ENCODE measurements at regions not wholly inside any gene's neighbourhood (a gene's known extent, or its start where the extent isn't known, plus 50 kb on each side); places are given as distances from the start of the nearest gene placed in this dataset.
"Not testable (repeated sequence)": the region's sequence is repeated elsewhere in the genome, so short reads cannot be mapped to it uniquely, and the experiment has no call there.

DNA sequence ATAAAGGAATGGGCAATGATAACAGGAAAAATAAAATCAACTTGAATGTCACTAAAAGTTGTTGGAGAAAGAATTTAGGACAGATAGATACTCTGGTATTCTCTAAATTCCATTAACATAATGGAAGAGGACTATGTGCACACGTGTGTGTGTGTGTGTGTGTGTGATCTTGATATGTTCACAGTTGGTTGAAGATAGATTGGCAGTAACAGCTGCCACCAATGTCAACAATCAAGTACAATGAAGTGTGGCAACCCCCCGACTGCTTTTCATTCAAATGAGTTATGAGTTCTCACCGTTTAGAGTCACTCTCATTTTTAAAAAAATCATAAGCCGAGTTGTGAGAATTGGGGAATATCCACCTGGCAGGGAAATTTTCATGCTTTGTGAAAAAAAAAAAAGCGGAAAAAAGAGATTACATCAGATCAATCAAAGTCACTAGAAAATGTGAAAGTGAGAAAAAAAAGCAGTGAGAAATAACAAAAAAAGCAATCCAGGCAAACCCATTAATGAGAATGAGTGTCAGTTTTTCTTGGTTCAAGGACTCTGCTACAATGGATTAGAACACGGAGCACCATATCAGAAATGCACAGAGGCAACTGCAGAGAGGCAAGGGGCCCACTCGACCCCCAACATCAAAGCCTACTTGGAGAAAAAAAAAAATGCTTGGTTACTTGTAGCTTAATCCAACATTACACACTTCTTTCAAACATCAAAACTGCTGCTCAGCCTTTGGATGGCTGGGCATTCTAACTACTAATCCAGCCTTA, 414.9 kb upstream of the PITX2 start:
- no peak for DNase-seq (ENCODE audit: low spot score)

DNA sequence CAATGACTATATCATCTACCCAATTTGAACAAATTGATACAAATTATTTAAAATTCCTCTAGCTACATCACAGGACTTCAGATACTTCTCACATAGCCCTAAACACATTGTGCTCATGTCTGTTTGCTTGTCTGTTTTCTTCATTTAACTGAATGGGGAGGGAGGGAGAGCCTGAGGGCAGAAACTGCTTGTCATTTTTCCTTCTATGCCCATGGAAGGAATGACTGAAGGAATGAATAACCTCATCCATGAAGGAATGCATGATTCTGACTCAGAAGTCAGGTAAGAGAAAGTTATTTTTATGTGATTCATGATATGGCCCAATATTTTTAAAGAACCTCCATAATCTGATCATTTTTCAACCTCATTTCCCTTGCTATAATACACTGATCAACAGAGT, 418.0 kb upstream of the PITX2 start:
- DNase-seq (ENCODE audit: low spot score), result no peak

DNA sequence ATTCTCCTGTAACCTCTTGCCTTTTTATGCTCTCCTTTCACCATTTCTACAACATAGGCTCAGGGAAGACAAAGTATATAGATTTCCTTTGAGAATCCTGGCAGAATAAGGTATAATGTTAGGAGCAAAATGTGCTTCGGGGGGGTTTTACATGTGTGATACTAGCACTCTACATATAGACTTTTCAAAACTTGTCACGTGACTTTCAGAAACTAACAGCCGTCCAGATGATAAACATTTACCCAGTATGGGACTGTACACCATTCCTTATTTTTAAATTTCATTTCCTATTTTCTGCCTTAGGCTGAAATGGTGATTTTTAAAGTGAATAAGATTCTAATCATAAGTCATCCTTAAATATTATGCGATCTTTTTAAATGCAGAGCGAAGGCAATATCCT, 420.4 kb upstream of the PITX2 start:
- no peak for DNase-seq (ENCODE audit: low spot score)

DNA sequence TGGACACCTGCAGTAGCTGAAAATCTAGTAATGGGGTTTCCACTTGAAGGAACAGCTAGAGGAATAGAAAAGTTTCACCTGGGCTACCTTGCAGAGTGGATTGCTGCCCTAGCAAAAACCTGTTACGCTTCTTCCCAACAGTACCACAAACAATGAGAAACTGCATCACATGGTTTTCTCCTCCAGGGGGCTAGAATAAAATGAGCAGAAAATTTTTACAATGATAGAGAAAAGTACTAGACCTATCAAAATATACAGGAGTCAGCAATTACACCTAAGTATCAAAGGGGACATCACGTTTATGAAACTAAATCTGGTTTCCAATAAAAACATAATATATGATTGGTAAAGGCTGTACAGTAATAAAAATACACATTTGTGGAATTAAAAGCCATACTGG, 423.1 kb upstream of the PITX2 start:
- peak; percentile 30 for DNase-seq (ENCODE audit: low spot score)

DNA sequence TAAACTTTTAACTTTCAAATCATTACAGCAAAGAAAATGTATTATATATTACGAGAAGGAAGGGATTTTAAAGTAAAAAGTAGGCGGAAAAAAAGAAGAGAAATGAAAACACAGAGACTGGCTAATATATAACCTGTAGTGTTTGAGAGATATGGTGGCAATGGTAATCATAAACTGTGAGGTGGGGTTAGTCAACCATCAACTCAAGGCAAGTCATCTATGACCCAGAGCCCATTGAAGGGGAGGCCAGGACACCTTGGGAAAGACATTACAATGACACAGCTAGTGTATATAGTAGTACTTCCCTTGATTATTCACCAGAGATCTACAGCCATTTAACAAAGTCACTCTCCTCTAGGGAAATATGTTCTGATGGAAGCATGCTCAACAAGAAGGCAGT, 423.9 kb upstream of the PITX2 start:
- DNase-seq (ENCODE audit: low spot score), result no peak

DNA sequence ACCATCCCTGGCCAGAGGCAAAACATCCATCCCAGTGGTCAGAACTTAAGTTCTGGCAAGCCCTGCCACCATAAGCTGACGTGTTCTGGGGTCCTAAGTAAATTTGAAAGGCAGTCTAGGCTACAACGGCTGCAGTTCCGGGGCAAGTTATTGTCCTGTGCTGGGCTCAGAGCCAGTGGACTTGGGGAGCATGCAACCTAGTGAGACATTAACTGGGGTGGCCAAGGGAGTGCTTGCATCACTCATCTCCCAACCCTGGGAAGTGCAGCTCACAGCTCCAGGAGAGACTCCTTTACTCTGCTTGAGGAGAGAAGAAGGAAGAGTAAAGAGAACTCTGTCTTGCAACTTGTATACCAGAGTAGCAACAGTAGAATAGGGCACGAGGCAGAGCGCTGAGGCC, 425.4 kb upstream of the PITX2 start:
- DNase-seq (ENCODE audit: low spot score), result no peak

DNA sequence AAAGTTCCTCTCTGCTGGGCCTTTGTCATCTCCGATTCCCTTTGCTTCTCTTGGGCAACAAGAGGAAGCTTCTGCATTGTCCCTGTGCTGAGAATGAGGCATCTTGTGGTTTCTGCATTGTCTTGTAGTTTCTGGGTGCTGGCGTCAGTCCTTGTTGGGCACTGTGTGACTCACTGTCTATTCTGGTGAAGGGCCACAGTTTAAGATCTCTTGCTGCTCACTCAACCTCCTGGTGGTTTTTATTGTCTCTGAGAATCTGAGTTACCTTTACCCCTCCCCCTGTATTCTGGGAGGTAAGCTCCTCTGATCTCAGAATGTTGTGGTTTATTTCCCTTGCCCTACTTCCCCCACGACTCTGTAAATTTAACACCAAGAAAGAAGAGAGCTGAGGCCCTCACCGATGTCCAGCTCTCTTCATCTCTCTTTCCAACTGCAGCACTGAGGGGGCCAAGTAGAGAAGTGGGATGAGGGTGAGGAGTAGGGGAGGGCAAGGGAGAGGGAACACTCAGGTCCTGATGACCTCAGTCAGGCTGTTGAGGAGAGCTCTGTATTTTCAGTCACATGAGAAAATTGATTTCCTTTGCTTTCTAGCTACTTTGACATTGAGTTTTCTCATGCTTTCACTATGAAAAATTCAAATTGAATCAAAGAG, 441.6 kb upstream of the PITX2 start:
- no peak for DNase-seq (ENCODE audit: low spot score)

DNA sequence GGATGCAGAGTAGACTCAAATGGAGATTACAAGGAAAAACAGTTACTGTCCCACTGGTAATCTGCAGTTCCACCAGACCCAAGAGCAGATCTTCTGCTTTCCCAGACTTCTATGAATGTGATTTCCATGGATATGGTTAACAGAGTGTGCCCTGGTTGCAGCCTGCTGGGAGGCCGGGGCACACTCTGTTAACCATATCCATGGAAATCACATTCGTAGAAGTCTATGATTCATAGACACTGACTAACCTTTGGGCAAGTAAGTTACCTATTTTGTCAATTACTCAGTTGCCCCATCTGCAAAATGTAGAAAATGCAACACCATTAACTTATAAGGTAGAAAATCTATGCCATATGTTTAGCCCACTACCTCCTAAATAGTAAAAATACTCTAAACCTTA, 443.1 kb upstream of the PITX2 start:
- no peak for DNase-seq (ENCODE audit: low spot score)

DNA sequence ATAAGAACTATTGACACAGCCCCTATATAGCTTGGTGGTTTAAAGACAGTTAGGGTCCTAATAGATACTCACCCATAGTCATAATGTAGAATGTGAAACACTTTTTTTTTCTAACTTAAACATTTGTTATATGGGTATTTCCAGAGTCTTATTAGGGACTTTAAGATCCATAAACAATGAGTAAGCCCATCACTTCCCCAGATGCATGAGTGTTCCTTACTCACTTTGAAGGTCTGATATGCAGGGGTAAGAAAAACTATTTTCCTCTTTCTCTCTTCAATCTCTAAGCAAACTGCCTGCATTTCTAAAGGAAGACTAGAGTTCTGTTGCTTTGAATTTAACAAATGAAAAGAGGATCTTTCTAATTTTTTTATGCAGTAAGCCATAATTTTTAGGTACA, 443.6 kb upstream of the PITX2 start:
- DNase-seq (ENCODE audit: low spot score), result no peak

DNA sequence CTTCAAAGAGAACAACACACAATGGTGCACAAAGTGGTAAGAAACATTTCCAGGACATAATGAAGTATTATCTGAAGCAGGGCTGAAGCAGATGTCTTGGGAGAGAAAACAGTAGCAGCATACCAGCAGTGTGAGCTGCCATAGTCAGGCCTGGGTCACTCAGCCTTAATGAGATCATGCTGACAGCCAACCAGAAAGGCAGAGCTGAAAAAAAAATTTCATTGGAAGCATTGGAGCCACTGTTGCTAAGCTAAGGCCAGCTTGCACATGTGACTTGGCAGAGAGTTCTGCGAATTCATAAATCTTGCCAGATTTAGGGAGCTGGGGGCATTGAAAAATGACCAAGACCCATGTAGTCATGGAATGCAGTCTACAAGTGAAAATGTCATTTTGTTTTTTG, 444.0 kb upstream of the PITX2 start:
- no peak for DNase-seq (ENCODE audit: low spot score)

DNA sequence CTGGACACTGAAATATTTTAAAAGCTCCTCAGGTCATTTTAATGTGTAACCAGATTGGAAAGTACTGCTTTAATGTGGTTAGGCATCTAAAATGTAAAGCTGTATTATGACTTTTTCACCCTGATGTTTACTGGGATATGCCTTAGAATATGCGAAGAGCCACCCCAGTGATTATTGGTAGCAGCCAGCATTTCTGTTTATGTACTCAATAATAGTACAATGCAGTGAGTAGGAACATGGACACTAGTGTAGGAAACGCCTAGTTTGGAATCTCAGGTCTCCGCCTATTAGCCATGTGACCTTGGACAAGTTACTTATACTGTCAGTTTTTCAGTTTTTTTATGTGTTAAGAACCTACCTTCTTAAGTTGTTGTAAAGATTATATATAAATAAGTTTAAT, 446.0 kb upstream of the PITX2 start:
- no peak for DNase-seq (ENCODE audit: low spot score)

DNA sequence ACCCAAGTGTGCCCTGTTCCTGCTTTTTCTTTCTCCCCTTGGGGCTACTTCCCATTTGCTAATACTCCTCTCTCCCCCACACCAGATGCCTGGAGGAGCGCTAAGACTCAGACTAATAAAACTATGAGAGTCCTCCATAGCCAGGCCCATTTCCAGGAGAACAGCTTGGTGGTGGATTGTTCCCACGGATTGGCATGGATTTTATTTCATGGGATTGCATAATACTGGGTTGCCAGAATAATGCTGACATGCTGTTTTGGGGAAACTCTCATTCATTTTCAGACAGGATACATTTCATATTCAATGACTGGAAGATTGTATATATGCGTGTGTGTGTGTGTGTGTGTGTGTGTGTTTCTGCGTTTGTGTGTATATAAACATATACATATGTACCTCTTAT, 447.5 kb upstream of the PITX2 start:
- no peak for DNase-seq (ENCODE audit: low spot score)

DNA sequence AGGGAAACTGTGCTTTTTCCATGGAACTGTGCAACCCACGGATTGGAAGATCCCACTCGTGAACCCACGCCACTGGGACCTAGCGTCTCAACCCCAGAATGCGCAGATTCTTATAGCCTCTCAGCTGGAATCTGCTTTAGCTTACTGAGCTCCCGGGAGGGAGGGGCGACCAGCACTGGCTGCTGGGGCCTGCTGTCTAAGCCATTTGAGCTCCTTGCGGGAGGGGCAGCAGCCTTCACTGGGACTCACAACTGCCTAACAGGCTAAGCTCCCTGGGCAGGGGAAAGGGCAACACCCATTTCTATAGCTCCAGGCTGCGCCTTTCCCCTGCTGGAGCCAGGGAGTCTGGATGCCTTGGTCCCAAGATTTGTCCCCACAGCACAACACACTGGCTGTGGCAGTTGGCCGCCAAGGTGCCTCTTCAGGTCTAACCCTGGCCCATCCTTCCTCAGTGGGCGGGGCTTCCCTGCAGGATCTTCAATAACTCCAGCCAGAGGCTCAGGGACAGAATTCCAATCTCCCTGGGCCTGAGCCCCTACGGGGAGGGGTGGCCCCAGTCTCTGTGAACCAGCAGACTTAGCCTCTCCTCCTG, 451.7 kb upstream of the PITX2 start:
- no peak for DNase-seq (ENCODE audit: low spot score)

DNA sequence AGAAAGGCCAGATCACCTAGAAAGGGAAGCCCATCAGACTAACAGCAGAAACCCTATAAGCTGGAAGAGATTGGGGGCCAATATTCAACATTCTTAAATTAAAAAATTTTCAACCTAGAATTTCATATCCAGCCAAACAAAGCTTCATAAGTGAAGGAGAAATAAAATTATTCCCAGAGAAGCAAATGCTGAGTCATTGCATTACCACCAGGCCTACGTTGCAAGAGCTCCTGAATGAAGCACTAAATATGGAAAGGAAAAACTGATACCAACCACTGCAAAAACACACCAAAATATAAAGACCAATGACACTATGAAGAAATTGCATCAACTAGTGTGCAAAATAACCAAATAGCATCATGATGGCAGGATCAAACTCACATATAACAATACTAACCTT, 453.4 kb upstream of the PITX2 start:
- not testable (repeated sequence) for DNase-seq (ENCODE audit: low spot score)

DNA sequence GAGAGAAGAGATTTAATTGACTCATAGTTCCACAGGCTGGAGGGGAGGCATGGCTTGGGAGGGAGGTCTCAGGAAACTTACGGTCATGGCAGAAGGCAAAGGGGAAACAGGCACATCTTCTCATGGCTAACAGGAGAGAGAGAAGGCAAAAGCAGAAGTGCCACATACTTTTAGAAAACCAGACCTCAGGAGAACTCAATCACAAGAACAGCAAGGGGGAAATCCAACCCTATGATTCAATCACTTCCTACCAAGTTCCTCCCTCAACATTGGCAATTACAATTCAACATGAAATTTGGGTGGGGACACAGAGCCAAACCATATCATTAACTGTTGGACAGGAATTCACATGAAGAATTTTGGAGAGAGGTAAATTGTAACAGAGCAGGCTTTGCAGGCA, 485.3 kb upstream of the PITX2 start:
- no peak for DNase-seq (ENCODE audit: low spot score)

DNA sequence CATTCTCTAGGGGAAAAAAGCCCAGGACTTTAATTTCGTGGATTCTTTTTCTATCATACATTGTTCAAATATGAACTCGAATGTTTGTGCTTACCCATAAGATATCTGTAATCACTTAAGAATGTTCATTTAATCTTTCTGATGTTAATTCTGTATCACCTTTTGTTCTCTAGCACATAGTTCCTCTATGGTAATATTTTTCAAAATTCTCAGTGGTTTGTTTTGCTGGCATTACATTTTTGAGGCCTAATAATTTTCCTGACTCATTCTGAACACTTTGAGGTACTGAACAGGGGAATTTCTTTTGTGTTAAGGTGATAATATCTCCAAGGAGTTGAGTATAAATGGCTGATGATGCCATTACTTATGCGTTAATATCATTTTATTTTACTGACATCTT, 490.7 kb upstream of the PITX2 start:
- no peak for DNase-seq (ENCODE audit: low spot score)

DNA sequence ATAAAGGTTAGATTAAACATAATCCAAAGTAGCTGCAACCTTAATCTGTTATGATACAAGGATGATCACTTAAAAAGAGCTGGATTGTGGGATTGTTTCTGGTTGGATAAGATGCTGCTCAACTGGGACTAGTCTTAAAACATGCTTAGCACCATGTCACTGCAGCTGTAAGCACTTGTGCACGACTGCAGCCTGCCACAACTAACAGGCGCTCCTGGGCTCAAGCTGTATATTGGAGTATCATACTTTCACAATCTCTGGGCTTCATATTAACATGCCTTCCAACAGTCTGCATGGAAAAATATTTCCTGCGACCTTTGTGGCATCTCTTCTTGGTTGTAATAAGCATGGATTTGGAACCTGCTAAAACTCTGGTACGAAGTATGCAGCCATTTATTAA, 493.0 kb upstream of the PITX2 start:
- no peak for DNase-seq (ENCODE audit: low spot score)

DNA sequence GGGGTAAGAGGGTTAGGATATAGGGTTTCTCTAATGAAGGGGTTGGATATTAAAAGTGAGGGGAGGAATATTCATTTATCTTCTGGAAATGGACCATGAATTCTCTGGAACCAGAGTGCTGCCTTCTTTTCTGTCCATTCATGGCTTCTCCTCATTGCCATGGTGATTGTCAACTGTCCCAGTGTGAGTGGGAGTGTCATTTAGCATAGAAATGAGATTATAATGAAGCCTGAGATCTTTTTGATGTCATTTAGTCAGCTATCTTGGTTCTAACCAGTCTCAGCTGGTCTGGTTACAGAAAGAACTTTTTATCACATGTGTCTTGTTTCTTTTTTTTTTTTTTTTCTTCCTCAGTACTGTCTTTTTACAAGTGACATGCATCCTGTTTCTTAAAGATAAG, 497.3 kb upstream of the PITX2 start:
- DNase-seq (ENCODE audit: low spot score), result no peak

DNA sequence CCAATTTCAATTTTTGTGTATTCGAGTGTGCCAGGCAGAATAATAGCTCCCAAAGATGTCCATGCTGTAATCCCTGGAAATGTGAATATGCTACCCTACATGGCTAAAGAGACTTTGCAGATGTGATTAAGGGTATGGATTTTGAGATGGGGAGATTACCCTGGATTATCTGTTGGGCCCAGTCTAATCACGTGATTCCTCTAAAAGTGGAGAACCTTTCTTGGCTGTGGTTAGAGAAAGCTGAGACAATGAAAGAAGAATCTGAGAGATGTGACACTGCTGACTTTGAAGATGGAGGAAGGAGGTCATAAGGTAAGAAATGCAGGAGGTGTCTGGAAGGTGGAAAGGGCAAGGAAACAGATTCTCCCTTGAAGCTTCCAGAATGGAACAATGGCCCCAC, 503.5 kb upstream of the PITX2 start:
- DNase-seq (ENCODE audit: low spot score), result no peak

DNA sequence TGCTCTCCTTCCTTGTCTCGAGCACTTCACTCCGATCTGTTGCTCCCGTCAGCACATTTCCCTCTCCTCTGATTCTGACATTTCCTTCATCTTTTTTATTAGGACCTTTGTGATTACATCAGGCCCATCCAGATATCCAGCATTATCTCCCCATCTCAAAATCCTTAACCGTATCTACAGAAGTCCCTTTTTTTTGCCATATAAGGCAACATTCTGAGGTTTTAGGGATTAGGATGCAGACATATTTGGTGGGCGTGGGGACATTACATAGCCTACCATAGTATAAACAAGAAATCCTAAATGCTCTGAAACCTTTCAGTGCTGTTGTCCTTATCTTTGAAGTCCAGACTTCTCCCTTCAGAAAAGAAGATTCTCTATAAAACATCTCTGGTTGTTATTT, 505.0 kb upstream of the PITX2 start:
- DNase-seq (ENCODE audit: low spot score), result no peak

DNA sequence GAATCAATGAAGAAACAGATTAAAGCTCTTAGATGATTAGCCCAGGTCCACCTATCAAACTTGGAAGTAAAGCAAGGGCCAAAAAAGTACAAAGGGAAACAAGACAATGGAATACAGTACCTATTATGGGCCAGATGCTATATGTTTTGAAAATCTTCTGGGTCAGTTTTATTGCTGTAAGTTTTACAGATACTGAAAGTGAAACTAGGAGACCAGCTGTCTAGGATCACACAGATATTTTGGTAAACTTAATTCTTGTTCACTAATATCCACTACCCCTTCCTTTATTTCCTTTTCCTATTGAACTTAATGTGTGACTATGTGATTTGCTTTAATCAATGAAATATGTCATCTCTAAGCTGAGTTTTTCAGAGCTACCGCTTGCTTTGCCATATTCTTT, 505.4 kb upstream of the PITX2 start:
- DNase-seq (ENCODE audit: low spot score), result peak; percentile 7

DNA sequence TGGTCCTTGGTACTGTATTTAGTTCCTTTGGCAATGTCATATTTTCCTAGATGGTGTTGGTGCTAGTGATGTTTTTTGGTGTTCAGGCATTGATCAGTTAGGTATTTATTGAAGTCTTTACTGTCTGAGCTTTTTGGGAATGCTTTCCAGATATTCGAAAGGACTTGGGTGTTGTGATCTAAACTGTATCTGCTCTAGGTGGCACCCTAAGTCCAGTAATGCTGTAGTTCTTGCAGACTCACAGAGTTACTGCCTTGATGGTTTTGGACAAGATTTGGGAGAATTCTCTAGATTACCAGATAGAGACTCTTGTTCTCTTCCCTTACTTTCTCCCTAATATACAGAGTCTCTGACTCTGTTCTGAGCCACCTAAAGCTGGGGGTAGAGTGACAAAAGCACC, 513.6 kb upstream of the PITX2 start:
- DNase-seq (ENCODE audit: low spot score), result no peak

DNA sequence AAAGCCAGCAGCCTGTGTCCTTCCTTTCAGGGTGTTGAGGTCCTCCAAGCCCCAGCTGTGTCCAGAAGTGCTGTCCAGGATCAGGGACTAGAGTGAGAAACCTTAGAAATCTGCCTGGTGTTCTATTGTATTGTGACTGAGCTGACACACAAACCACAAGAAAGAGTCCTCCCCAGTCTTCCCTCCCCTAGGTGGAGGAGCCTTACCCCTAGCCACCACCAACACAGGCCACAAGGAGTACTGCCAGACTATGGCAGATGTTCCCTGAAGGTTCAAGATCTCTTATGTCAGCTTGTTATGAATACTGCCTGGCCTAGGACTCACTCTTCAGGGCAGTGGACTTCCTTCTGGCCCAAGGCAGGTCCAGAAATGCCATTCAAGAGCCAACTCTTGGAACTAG, 514.1 kb upstream of the PITX2 start:
- DNase-seq (ENCODE audit: low spot score), result no peak

DNA sequence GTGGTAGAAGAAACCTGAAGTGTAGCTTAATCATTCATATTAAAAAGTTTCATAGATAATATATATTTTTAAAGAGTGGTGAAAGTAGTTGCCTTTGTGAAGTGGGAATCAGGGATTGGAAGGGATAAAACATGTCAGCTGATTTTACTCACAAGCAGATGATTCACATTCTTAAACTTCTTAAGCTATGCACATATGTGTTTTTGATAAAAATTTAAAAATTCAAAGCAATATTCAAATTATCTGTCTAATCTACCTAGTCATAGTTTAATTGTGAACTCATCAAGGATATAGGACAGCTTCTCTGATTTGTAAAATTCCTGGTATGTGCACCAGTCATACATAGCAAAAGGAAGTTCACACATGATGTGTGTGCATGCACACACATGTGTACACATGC, 520.6 kb upstream of the PITX2 start:
- no peak for DNase-seq (ENCODE audit: low spot score)

All from NAMALWA (cell line).